ENCODE measurements at regions not wholly inside any gene's neighbourhood (a gene's known extent, or its start where the extent isn't known, plus 50 kb on each side); places are given as distances from the start of the nearest gene placed in this dataset.
"Not testable (repeated sequence)": the region's sequence is repeated elsewhere in the genome, so short reads cannot be mapped to it uniquely, and the experiment has no call there.

DNA sequence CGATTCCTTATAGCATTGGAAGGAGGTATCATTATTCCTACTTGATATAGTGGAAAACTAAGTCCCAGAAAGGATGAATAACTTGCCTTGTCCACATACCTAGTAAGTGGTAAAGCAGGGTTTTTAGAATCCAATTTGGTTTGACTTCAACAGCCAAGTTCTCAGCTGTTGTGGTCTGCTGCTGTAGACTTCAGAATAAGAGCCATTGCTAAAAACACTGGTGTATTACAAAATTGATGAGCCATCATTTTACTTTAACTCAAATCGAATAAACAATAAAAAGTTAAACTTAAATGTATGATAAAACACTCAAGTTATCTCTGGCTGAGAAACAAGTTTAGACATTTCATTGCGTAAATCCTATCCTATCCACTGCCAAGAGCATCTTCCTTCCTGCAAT, 610.8 kb downstream of the TLE1 start:
- no peak for DNase-seq (ENCODE audit: low read depth in 4 of 4, low spot score in 1 of 4)

DNA sequence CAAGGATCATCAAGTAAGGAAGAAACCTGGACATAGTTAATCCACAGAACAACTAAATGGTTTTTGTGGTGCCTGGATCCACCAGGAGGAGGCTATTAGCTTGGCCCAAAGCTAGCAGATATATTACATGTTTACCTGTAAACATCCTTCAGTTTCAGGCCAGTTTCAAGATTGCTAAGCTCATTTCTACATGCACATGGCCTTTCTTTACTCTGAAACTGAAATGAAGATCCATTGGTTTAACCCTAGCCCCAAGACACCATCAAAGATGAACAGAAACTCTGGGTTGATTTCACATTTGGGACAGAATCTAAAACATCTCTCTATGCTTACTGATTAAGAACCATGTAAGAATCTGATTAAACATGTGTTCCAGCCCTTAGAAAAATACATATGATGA, 611.8 kb downstream of the TLE1 start:
- no peak for DNase-seq (ENCODE audit: low read depth in 4 of 4, low spot score in 1 of 4)

- DNase-seq (ENCODE audit: low read depth in 4 of 4, low spot score in 1 of 4): no peak
These were observed 613.2 kb downstream of the TLE1 start for GRCh38 chr9:81076131-81076530.

- DNase-seq (ENCODE audit: low read depth in 4 of 4, low spot score in 1 of 4): no peak
These were observed 615.1 kb downstream of the TLE1 start for GRCh38 chr9:81074221-81074620.

- DNase-seq (ENCODE audit: low read depth in 4 of 4, low spot score in 1 of 4): no peak
These were observed 615.5 kb downstream of the TLE1 start for GRCh38 chr9:81073821-81074220.

- no peak for DNase-seq (ENCODE audit: low read depth in 4 of 4, low spot score in 1 of 4)
These were observed 616.6 kb downstream of the TLE1 start for GRCh38 chr9:81072758-81073157.

GRCh38 chr9:81071108-81071507, 618.2 kb downstream of the TLE1 start:
- no peak for DNase-seq (ENCODE audit: low read depth in 4 of 4, low spot score in 1 of 4)

DNA sequence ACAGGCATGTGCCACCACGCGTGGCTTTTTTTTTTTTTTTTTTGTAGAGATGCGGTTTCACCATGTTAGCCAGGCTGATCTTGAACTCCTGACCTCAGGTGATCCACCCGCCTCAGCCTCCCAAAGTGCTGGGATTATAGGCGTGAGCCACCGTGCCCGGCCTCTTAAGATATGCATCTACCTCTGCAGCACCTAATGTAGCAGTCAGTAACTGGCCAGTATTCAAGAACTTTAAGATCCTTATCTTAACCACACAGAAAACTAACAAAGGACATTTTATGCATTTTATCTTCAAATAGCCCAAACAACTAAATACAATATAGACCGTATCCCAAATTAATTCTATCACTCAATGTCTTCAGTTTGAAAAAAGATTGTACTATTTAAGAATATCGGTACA, 618.7 kb downstream of the TLE1 start:
- DNase-seq (ENCODE audit: low read depth in 4 of 4, low spot score in 1 of 4): no peak

DNA sequence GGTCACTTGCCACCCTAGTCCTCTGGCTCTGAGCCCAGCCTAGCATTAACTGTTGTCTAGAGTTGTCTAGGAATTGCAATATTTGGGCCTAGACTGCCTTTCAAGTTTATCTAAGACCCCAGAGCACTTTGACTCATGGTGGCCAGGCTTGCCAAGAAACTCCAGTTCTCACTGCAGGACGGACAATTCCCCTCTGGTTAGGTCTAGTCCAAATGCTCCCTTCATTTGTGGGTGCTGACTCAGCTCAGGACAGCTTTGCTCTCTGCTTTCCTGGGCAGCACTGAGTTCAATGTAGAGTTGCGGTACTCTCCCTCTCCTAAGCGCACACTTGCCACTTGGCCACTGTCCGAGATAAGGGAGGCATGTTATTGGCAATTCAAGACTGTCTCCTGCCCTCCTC, 619.4 kb downstream of the TLE1 start:
- no peak for DNase-seq (ENCODE audit: low read depth in 4 of 4, low spot score in 1 of 4)

DNA sequence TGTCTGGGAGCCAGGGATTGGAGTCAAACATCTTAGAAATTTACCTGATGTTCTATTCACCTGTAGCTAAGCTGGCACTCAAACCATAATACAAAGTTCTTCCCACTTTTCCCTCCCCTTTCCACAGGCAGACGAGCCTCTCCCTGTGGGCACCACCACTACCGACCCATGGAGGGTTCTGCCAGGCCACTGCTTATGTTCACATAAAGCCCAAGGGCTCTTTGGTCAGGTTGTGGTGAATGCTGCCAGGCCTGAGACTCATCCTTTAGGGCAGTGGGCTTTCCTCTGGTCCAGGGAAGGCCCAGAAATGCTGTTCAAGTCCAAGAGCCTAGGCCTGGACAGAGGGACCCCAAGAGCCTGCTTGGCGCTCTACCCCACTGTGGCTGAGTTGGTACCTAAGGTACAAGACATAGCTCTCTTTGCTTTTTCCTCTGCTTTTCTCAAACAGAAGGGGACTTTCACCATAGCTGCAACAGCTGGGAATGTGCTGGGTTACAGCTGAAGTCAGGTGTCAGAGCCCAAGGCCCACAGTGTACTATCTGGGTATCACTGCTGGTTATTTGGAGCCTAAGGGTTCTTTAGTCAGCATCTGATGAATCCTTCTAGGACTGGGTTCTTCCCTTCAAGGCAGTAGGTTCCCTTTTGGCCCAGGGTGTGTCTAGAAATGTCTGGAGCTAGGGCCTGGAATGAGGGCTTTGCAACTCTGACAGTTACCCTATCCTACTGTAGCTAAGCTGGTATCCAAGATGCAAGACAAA, 620.1 kb downstream of the TLE1 start:
- DNase-seq (ENCODE audit: low read depth in 4 of 4, low spot score in 1 of 4): no peak

GRCh38 chr9:81062995-81063394, 626.4 kb downstream of the TLE1 start:
- not testable (repeated sequence) for DNase-seq (ENCODE audit: low read depth in 4 of 4, low spot score in 1 of 4)

- DNase-seq (ENCODE audit: low read depth in 4 of 4, low spot score in 1 of 4): no peak
These were observed 630.6 kb downstream of the TLE1 start for GRCh38 chr9:81058782-81059181.

DNA sequence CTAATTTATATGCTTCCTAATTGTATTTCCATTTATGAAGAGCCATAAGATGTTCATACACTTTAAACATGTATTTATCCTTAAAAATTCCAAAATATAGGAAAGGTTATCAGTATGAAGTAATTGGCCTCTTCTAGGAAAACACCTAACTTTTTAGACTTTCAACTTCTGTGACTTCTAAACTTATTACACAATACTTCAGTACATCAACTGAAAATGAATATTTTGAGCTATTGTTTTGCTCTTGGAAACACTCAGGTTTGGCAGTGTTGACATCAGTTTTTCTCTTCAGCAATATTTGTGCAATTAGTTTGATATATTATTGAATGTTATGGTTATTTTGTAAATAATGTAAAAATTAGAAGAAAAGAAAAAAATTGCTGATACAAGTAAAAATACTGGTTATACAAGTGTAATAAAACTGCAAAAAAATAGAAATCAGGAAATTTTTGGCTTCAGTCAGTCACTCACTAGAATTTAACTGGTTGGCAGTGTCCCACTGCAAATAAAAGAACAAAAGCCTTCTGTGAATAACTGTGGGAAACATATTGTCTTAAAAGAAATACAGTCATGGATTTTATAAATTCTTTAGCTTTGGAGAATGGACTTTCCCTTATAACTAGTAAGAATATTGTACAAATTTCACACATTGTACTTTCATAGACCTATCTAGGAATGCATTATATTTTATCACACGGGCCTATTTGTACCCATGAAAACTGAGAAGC, 635.9 kb downstream of the TLE1 start:
- DNase-seq (ENCODE audit: low read depth in 4 of 4, low spot score in 1 of 4): no peak

GRCh38 chr9:81052846-81053245, 636.5 kb downstream of the TLE1 start:
- no peak for DNase-seq (ENCODE audit: low read depth in 4 of 4, low spot score in 1 of 4)

- no peak for DNase-seq (ENCODE audit: low read depth in 4 of 4, low spot score in 1 of 4)
These were observed 642.1 kb downstream of the TLE1 start for GRCh38 chr9:81047280-81047679.

- DNase-seq (ENCODE audit: low read depth in 4 of 4, low spot score in 1 of 4): no peak
These were observed 643.7 kb downstream of the TLE1 start for GRCh38 chr9:81045658-81046057.

DNA sequence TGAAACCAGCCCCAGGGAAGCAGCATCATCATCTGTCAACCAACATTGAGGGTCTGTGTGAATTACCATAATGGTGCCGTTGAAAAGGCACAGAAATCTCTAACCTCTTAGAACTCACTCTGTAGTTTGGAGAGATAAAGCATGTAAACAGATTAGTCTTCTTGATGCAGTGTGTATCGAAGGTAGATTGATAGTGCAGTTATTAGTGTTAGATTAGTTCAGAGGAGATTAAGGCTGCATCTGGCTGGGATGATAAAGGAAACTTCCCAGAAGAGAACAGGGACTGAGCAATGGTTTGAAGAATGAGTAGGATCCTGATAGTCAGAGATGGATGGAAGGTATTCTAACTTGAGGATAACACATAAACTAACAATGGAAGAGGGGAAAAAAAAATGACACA, 651.5 kb downstream of the TLE1 start:
- DNase-seq (ENCODE audit: low read depth in 4 of 4, low spot score in 1 of 4): no peak

DNA sequence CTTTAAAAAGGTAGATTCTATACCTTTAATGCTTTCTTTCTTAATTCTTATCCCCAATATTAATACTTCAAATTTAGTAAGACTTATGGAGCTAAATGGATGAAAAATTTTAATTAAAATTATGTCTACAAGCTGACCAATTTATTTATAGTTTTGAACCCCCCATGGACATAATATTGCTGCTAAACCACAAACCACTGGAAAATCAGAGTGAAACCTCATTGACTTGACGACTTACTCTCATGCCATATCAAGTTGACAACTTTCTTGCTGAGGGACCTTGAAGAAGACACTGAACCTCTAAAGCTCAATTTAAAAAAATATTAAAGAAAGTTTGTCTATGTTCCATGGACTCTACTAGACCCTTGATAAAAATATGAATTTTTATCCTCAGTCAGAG, 653.7 kb downstream of the TLE1 start:
- no peak for DNase-seq (ENCODE audit: low read depth in 4 of 4, low spot score in 1 of 4)

DNA sequence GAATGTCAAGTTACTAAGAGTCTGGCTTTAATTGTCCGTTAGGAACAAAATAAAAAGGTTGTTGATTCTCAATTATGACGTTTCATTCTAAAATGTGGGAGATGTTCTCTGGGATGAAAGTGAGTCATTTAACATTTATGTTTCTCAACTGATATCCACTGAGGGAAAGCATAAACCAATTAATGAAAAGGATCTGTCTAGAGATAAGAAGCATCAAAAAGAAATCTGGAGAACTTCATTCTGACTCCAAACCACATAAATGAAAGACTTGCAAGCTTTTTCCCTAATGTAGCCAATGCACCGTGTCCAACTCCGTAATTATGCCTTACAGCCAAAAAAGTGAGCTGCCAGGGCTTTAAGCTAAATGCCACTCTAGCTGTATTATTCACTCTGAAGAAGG, 654.2 kb downstream of the TLE1 start:
- no peak for DNase-seq (ENCODE audit: low read depth in 4 of 4, low spot score in 1 of 4)

DNA sequence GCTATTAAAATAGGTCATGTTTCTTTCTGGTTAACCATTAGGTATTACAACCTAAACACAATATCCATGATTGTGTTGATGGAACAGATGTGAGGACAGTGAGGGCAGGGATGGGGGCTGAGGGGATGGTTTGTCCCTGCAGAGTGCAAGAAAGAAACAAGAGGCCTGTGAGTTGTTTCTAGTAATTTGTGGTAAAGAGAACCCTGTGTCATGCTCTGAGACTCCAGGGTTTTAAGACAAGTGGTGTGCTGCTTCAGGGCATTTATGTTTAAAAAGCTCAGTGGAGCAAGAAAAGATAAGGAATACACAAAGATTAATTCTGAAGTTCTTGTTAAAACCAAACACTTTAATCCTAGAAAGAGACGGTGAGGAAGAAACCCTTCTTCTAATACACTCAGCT, 656.5 kb downstream of the TLE1 start:
- no peak for DNase-seq (ENCODE audit: low read depth in 4 of 4, low spot score in 1 of 4)

GRCh38 chr9:81032030-81032572, 657.2 kb downstream of the TLE1 start:
- no peak for DNase-seq (ENCODE audit: low read depth in 4 of 4, low spot score in 1 of 4)

- no peak for DNase-seq (ENCODE audit: low read depth in 4 of 4, low spot score in 1 of 4)
These were observed 657.8 kb downstream of the TLE1 start for GRCh38 chr9:81031422-81032029.
